Psoas muscle (tissue), 7 donors: ENCODE measurements at regions not wholly inside any gene's neighbourhood (a gene's known extent, or its start where the extent isn't known, plus 50 kb on each side); places are given as distances from the start of the nearest gene placed in this dataset.

Experiments
- ATAC-seq, 4 donors: fragments of 200-7000 bp; cut with Tn5 transposase; one replicate each; pipeline ENCODE4 v1.9.1; 2020; ENCODE audit warnings: moderate library complexity in 3 of 4, mild to moderate bottlenecking in 2 of 4
- DNase-seq, 2 donors: peaks; one replicate each; pipeline ENCODE4 v3.0.0-alpha.2; 2020
- H3K27ac ChIP-seq: fragments of 200-600 bp; one replicate; pipeline ENCODE4 v1.8.0; 2022
- H3K27me3 ChIP-seq, 3 donors: fragments of 200-600 bp in 1 of 3; one replicate each; pipeline versions ENCODE4 v1.6.1 to v1.8.0; 2013 to 2022; ENCODE audit warnings: low read length in 2 of 3, mild to moderate bottlenecking in 2 of 3, moderate library complexity in 1 of 3; ENCODE audit not compliant: insufficient read depth in 3 of 3
- H3K36me3 ChIP-seq, 2 donors: fragments of 200-600 bp in 1 of 2; one replicate each; pipeline versions ENCODE4 v1.6.1 to v1.8.0; 2013 to 2022; ENCODE audit warnings: low read depth in 1 of 2, mild to moderate bottlenecking in 1 of 2, moderate library complexity in 1 of 2; ENCODE audit not compliant: insufficient read depth in 1 of 2
- H3K4me1 ChIP-seq: fragments of 200-600 bp; one replicate; pipeline ENCODE4 v1.8.0; 2022
- H3K4me3 ChIP-seq: fragments of 200-600 bp; one replicate; pipeline ENCODE4 v1.8.0; 2022; ENCODE audit warnings: mild to moderate bottlenecking
- H3K9me3 ChIP-seq: fragments of 200-600 bp; one replicate; pipeline ENCODE4 v1.8.0; 2022
- WGBS, 3 donors: extraction: QIAGEN DNeasy Blood & Tissue Kit; methylation state at CpG; one replicate each; pipeline versions ENCODE4 v1.1.6 to v1.1.7; 2013; 5-methylcytosine and 5-hydroxymethylcytosine counted together
- intact Hi-C, 2 donors: fragments of 100-400 bp; cut with DNase I; formaldehyde crosslinking; loops; one replicate each; pipeline versions ENCODE4 v1.11.0 to v1.14.2; 2022
- TF ChIP-seq, protein P1 (sequence below): fragments of 200-600 bp; IDR thresholded peaks from one replicate; pipeline ENCODE4 v1.8.0; 2022; ENCODE audit warnings: antibody characterized with exemption
- donor health status: healthy with polysubstance abuse.
- donor health status: DM: no; HTN: no; CAD: no; lungs with moderate emphysema.
- donor health status: Bipolar disorder and iron deficiency.
- donor health status: healthy.
- donor health status: DM: yes; HTN: yes; CAD: no.
- donor health status: DM: no; HTN: no; CAD: no.
- donor health status: DM: yes; HTN: yes; CAD: no.

- H3K36me3 ChIP-seq = no peaks in the 10 kb centered on the region
- TF ChIP-seq, protein P1, sequence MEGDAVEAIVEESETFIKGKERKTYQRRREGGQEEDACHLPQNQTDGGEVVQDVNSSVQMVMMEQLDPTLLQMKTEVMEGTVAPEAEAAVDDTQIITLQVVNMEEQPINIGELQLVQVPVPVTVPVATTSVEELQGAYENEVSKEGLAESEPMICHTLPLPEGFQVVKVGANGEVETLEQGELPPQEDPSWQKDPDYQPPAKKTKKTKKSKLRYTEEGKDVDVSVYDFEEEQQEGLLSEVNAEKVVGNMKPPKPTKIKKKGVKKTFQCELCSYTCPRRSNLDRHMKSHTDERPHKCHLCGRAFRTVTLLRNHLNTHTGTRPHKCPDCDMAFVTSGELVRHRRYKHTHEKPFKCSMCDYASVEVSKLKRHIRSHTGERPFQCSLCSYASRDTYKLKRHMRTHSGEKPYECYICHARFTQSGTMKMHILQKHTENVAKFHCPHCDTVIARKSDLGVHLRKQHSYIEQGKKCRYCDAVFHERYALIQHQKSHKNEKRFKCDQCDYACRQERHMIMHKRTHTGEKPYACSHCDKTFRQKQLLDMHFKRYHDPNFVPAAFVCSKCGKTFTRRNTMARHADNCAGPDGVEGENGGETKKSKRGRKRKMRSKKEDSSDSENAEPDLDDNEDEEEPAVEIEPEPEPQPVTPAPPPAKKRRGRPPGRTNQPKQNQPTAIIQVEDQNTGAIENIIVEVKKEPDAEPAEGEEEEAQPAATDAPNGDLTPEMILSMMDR = no peak
- H3K9me3 ChIP-seq = no peaks in the 10 kb centered on the region
- no peak for DNase-seq
- 78 to 84% (median 82%) methylated on average over 3 of the region's 3 CpGs for WGBS, 3 donors
- H3K27me3 ChIP-seq = no peaks in the 10 kb centered on the region
- no peak overlapping the region for H3K4me3 ChIP-seq
- intact Hi-C loops = no loop called here
- H3K27ac ChIP-seq = no peak overlapping the region
- no peak for ATAC-seq
- no peaks in the 10 kb centered on the region for H3K4me1 ChIP-seq
Measured at GRCh38 chr5:165196961-165197360, 1691.5 kb downstream of the MAT2B start.

- Histone ChIP-seq H3K4me1 (no peaks in the 10 kb centered on the region), H3K36me3 (no peaks in the 10 kb centered on the region), H3K9me3 (no peaks in the 10 kb centered on the region), H3K27me3 (no peaks in the 10 kb centered on the region), H3K27ac (no peak overlapping the region), H3K4me3 (no peak overlapping the region)
- intact Hi-C loops = loop anchor here in 1 of 2 donors (10.0 kb wide), 1 partner anchor 1637 kb away; no protein-coding TSS in a partner anchor
- ATAC-seq = no peak
- DNase-seq = no peak
- TF ChIP-seq, protein P1 = no peak
- WGBS, 3 donors = 55 to 66% (median 60%) methylated on average over 3 of the region's 3 CpGs
Measured at GRCh38 chr5:165201369-165201768, 1696.0 kb downstream of the MAT2B start.

GRCh38 chr5:165201771-165202518 lies 1696.5 kb downstream of the MAT2B start:
- TF ChIP-seq, protein P1 = no peak
- intact Hi-C loops = loop anchor here in 1 of 2 donors (10.0 kb wide), 1 partner anchor 1637 kb away; no protein-coding TSS in a partner anchor
- no peaks in the 10 kb centered on the region for H3K9me3 ChIP-seq
- H3K27ac ChIP-seq = no peak overlapping the region
- ATAC-seq = no peak
- H3K4me1 ChIP-seq = no peaks in the 10 kb centered on the region
- no peak overlapping the region for H3K4me3 ChIP-seq
- no peaks in the 10 kb centered on the region for H3K36me3 ChIP-seq
- DNase-seq = no peak
- H3K27me3 ChIP-seq = no peaks in the 10 kb centered on the region

- H3K36me3 ChIP-seq = no peaks in the 10 kb centered on the region
- 80 to 89% (median 80%) methylated on average over 3 of the region's 3 CpGs for WGBS, 3 donors
- ATAC-seq = no peak
- H3K27me3 ChIP-seq = no peaks in the 10 kb centered on the region
- TF ChIP-seq, protein P1 = no peak
- intact Hi-C loops = loop anchor here in 1 of 2 donors (10.0 kb wide), 1 partner anchor 1638 kb away; no protein-coding TSS in a partner anchor
- H3K27ac ChIP-seq = no peak overlapping the region
- no peaks in the 10 kb centered on the region for H3K9me3 ChIP-seq
- no peak for DNase-seq
- no peaks in the 10 kb centered on the region for H3K4me1 ChIP-seq
- no peak overlapping the region for H3K4me3 ChIP-seq
Measured at GRCh38 chr5:165202519-165202910, 1697.1 kb downstream of the MAT2B start.
